ENCODE measurements at regions not wholly inside any gene's neighbourhood (a gene's known extent, or its start where the extent isn't known, plus 50 kb on each side); places are given as distances from the start of the nearest gene placed in this dataset.
A peak's percentile ranks its signal among the peaks of the same experiment; 100 is the strongest.

DNA sequence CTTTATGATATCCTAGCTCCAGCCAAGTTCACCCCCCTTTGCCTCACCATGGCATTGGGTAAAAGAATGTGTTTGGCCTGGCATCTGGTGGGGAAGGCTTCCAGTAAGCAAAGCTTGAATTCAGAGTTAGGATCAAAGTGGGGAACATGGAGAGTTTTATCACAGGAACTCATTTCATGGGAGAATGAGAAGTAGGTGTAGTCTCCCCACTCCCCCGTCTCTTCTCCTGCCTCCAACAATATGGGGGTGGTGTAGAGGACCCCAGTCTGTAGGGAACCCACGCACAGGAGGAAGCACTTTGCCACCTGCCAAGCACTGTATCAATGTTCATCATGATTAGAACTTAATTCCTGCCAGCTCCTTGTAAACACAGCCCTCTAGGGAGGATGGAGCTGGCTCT is 200.5 kb downstream of the UACA start:
- TF ChIP-seq FOXM1 (IDR thresholded peaks at IDR 0.05; ENCODE audit: borderline replicate concordance, low read depth) (no peak), TAF1 (IDR thresholded peaks at IDR 0.05; ENCODE audit: low read depth) (no peak), RAD21 (IDR thresholded peaks at IDR 0.05; ENCODE audit: low read depth) (no peak), EGR1 (IDR thresholded peaks at IDR 0.05) (no peak), ZBTB7A (IDR thresholded peaks at IDR 0.05; ENCODE audit: low read depth) (no peak), CEBPB (IDR thresholded peaks at IDR 0.05) (no peak), NFIC (IDR thresholded peaks at IDR 0.05) (no peak), YY1 (IDR thresholded peaks at IDR 0.05; ENCODE audit: low read depth) (no peak), EP300 (IDR thresholded peaks at IDR 0.05; ENCODE audit: borderline replicate concordance) (no peak), CREB1 (IDR thresholded peaks at IDR 0.05; ENCODE audit: low read depth) (no peak), TCF12 (IDR thresholded peaks at IDR 0.05; ENCODE audit: low read depth) (no peak), TEAD4 (IDR thresholded peaks at IDR 0.05) (no peak)
- TF ChIP-seq, protein P1, sequence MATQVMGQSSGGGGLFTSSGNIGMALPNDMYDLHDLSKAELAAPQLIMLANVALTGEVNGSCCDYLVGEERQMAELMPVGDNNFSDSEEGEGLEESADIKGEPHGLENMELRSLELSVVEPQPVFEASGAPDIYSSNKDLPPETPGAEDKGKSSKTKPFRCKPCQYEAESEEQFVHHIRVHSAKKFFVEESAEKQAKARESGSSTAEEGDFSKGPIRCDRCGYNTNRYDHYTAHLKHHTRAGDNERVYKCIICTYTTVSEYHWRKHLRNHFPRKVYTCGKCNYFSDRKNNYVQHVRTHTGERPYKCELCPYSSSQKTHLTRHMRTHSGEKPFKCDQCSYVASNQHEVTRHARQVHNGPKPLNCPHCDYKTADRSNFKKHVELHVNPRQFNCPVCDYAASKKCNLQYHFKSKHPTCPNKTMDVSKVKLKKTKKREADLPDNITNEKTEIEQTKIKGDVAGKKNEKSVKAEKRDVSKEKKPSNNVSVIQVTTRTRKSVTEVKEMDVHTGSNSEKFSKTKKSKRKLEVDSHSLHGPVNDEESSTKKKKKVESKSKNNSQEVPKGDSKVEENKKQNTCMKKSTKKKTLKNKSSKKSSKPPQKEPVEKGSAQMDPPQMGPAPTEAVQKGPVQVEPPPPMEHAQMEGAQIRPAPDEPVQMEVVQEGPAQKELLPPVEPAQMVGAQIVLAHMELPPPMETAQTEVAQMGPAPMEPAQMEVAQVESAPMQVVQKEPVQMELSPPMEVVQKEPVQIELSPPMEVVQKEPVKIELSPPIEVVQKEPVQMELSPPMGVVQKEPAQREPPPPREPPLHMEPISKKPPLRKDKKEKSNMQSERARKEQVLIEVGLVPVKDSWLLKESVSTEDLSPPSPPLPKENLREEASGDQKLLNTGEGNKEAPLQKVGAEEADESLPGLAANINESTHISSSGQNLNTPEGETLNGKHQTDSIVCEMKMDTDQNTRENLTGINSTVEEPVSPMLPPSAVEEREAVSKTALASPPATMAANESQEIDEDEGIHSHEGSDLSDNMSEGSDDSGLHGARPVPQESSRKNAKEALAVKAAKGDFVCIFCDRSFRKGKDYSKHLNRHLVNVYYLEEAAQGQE (IDR thresholded peaks at IDR 0.05; ENCODE audit: low read depth) = no peak
- TF ChIP-seq, protein P2, sequence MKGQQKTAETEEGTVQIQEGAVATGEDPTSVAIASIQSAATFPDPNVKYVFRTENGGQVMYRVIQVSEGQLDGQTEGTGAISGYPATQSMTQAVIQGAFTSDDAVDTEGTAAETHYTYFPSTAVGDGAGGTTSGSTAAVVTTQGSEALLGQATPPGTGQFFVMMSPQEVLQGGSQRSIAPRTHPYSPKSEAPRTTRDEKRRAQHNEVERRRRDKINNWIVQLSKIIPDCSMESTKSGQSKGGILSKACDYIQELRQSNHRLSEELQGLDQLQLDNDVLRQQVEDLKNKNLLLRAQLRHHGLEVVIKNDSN (IDR thresholded peaks at IDR 0.05) = no peak
- TF ChIP-seq, protein P3, sequence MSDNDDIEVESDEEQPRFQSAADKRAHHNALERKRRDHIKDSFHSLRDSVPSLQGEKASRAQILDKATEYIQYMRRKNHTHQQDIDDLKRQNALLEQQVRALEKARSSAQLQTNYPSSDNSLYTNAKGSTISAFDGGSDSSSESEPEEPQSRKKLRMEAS (IDR thresholded peaks at IDR 0.05) = no peak

GRCh38 chr15:70561885-70562284 is 201.5 kb downstream of the UACA start:
- TF ChIP-seq TAF1 (IDR thresholded peaks at IDR 0.05; ENCODE audit: low read depth) (no peak), TEAD4 (IDR thresholded peaks at IDR 0.05) (no peak), RAD21 (IDR thresholded peaks at IDR 0.05; ENCODE audit: low read depth) (no peak), YY1 (IDR thresholded peaks at IDR 0.05; ENCODE audit: low read depth) (no peak), NFIC (IDR thresholded peaks at IDR 0.05) (no peak), TCF12 (IDR thresholded peaks at IDR 0.05; ENCODE audit: low read depth) (no peak), ZBTB7A (IDR thresholded peaks at IDR 0.05; ENCODE audit: low read depth) (no peak), EP300 (IDR thresholded peaks at IDR 0.05; ENCODE audit: borderline replicate concordance) (no peak), CREB1 (IDR thresholded peaks at IDR 0.05; ENCODE audit: low read depth) (no peak), EGR1 (IDR thresholded peaks at IDR 0.05) (no peak), FOXM1 (IDR thresholded peaks at IDR 0.05; ENCODE audit: borderline replicate concordance, low read depth) (no peak), CEBPB (IDR thresholded peaks at IDR 0.05) (no peak)
- TF ChIP-seq, protein P2 (IDR thresholded peaks at IDR 0.05) = no peak
- TF ChIP-seq, protein P1 (IDR thresholded peaks at IDR 0.05; ENCODE audit: low read depth) = no peak
- TF ChIP-seq, protein P3 (IDR thresholded peaks at IDR 0.05) = no peak

DNA sequence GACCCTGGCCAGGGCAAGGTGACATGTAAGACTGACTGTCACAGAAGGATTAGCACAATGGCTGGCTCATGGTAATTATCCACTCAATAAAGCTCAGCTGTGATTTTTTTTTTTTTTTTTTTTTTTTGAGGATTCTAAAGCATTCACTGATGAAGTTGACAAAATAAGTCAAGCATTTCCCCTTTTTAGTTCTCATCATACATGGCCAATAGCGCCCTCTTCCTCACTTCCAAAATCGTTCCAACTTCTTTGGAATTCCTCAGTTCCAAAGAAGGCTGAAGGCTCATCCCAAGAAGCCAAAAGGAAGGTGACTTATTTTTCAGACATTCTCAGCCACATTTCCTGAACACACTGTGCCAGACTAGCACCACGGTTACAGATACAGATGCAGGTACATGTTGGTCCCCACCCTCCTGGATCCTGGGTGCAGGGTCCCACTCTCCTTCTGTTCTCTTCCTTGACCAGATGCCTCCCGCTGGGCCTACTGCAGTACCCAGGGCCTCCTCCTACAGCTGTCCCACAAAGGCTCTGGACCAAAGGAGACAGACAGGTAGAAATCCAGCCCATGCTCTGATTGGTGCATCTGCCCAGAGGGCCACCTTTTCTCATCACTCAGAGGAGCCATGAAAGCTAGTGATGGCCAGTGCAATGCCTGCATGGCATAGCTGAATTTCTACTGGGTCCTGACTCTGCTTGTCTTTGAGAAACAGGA is 202.6 kb downstream of the UACA start:
- TF ChIP-seq FOXM1 (IDR thresholded peaks at IDR 0.05; ENCODE audit: borderline replicate concordance, low read depth) = no peak
- no peak for TF ChIP-seq ZBTB7A (IDR thresholded peaks at IDR 0.05; ENCODE audit: low read depth)
- TF ChIP-seq CEBPB (IDR thresholded peaks at IDR 0.05) = no peak
- TF ChIP-seq RAD21 (IDR thresholded peaks at IDR 0.05; ENCODE audit: low read depth) = 0 out of 2 replicates have a peak, but pooled peaks have one; percentile 19

DNA sequence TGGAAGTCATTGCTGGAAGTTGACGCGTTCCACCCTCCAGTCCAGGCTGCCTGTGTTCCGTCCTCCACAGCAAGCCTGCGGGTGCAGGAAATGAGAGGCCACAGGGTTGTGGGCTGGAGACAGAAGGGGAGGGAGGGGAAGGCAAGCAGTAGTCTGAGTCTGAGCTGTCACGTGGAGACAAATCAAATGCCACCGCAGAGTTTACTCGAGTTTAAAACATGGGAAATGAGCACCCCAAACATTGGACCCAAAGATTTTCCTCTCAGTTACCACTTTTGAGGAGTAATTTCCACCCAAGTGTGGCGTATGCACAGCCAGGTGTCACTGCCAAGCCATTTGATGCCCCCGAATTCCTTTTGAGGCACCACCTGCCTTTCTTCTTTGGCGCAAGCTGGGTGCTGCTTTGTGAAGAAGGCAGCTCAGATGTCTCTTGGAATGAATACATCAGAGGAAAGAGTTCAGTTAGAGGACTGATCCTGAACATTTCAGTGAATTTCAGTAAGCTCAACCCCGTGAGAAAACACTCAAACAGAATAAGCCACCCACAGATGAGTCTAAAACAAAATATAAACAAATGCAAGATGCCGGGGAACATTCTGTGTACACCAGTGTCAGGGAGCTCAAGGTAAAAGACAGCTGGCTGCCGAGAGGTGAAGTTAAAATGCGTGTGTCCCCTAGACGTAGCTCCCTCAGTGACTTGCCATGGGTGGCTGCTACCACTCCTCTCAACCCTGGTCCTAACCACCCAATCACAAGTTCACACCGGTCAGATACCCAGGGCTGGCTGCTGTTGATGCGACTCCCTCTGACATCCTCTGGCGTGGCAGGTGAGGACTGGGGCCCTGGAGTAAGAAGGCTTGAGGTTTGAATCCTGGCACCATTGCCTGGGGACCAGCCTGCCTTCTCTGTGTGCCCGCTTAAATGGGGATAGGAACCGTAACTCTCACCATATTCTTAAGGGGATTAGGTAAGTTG is 203.8 kb downstream of the UACA start:
- no peak for TF ChIP-seq TEAD4 (IDR thresholded peaks at IDR 0.05)
- TF ChIP-seq RAD21 (IDR thresholded peaks at IDR 0.05; ENCODE audit: low read depth) = no peak
- no peak for TF ChIP-seq TCF12 (IDR thresholded peaks at IDR 0.05; ENCODE audit: low read depth)
- TF ChIP-seq TAF1 (IDR thresholded peaks at IDR 0.05; ENCODE audit: low read depth) = no peak
- no peak for TF ChIP-seq CREB1 (IDR thresholded peaks at IDR 0.05; ENCODE audit: low read depth)
- no peak for TF ChIP-seq CEBPB (IDR thresholded peaks at IDR 0.05)
- TF ChIP-seq NFIC (IDR thresholded peaks at IDR 0.05) = no peak
- TF ChIP-seq, protein P3 (IDR thresholded peaks at IDR 0.05) = no peak
- TF ChIP-seq, protein P1 (IDR thresholded peaks at IDR 0.05; ENCODE audit: low read depth) = no peak
- TF ChIP-seq EP300 (IDR thresholded peaks at IDR 0.05; ENCODE audit: borderline replicate concordance) = no peak
- TF ChIP-seq ZBTB7A (IDR thresholded peaks at IDR 0.05; ENCODE audit: low read depth) = no peak
- no peak for TF ChIP-seq EGR1 (IDR thresholded peaks at IDR 0.05)
- no peak for TF ChIP-seq YY1 (IDR thresholded peaks at IDR 0.05; ENCODE audit: low read depth)
- TF ChIP-seq, protein P2 (IDR thresholded peaks at IDR 0.05) = no peak
- TF ChIP-seq FOXM1 (IDR thresholded peaks at IDR 0.05; ENCODE audit: borderline replicate concordance, low read depth) = no peak

Measured in Ishikawa (cell line).